H1 (cell line): ENCODE measurements at regions not wholly inside any gene's neighbourhood (a gene's known extent, or its start where the extent isn't known, plus 50 kb on each side); places are given as distances from the start of the nearest gene placed in this dataset.

Experiments
- CTCF ChIA-PET: fragments of 300-600 bp; sonication (Branson Sonifier 250); formaldehyde crosslinking; loops from one replicate; lab custom pipeline; 2021; ENCODE audit not compliant: partially characterized antibody; lab: Charles Lee
- POLR2A ChIA-PET: fragments of 300-600 bp; sonication (Branson Sonifier 250); formaldehyde crosslinking; loops from one replicate; lab custom pipeline; 2021; ENCODE audit warnings: inconsistent platforms; ENCODE audit not compliant: partially characterized antibody; lab: Charles Lee
- DNase-seq, 2 experiments: peaks; one replicate each; pipeline versions ENCODE4 v3.0.0 to v3.0.0-alpha.2; 2010 to 2022; ENCODE audit warnings: low spot score in 2 of 2, low read depth in 1 of 2, mixed read lengths in 1 of 2
- FAIRE-seq: peaks from 2 replicates; lab custom pipeline; 2011; peaks lifted over from hg19 to GRCh38; lab: Jason Lieb, UNC
- H2AFZ ChIP-seq: 2 replicates; pipeline ENCODE4 v1.8.1; 2012; ENCODE audit warnings: low read length, inconsistent platforms
- H2AK5ac ChIP-seq: 2 replicates; pipeline ENCODE4 v1.6.1; 2013; ENCODE audit warnings: low read depth, low read length
- H2BK120ac ChIP-seq: replicated peaks from 2 replicates; pipeline ENCODE3; 2013; ENCODE audit warnings: low read depth, low read length, inconsistent platforms
- H2BK12ac ChIP-seq: 2 replicates; pipeline ENCODE4 v1.6.1; 2013; ENCODE audit warnings: low read depth, low read length
- H2BK15ac ChIP-seq: 2 replicates; pipeline ENCODE4 v1.6.1; 2013; ENCODE audit warnings: low read length
- H2BK20ac ChIP-seq: 2 replicates; pipeline ENCODE4 v1.6.1; 2013; ENCODE audit warnings: low read length
- H2BK5ac ChIP-seq: 2 replicates; pipeline ENCODE4 v1.6.1; 2013; ENCODE audit warnings: low read depth, low read length
- H3K14ac ChIP-seq: 2 replicates; pipeline ENCODE4 v1.6.1; 2013; ENCODE audit warnings: inconsistent platforms; ENCODE audit not compliant: insufficient read length
- H3K18ac ChIP-seq: 2 replicates; pipeline ENCODE4 v1.6.1; 2013; ENCODE audit warnings: low read length; ENCODE audit errors: extremely low read depth
- H3K23ac ChIP-seq: 2 replicates; pipeline ENCODE4 v1.6.1; 2013; ENCODE audit warnings: inconsistent platforms; ENCODE audit not compliant: insufficient read length
- H3K23me2 ChIP-seq: 2 replicates; pipeline ENCODE4 v1.6.1; 2013; ENCODE audit warnings: low read depth, low read length
- H3K27ac ChIP-seq: 2 replicates; pipeline ENCODE4 v1.6.1; 2011; ENCODE audit warnings: low read depth, low read length, inconsistent platforms
- H3K27me3 ChIP-seq, 4 experiments: replicated peaks in 1 of 4; 1 replicate in 1 of 4; 2 replicates in 3 of 4; pipeline versions ENCODE4 v1.6.1 to v1.8.1; 2011 to 2013; ENCODE audit warnings: low read length in 3 of 4, mild to moderate bottlenecking in 3 of 4, inconsistent platforms in 2 of 4, mixed read lengths in 2 of 4, moderate library complexity in 1 of 4; ENCODE audit not compliant: control insufficient read depth in 3 of 4, insufficient read depth in 3 of 4; ENCODE audit errors: extremely low read depth in 1 of 4
- H3K36me3 ChIP-seq, 4 experiments: 2 replicates each; pipeline versions ENCODE4 v1.6.1 to v1.8.1; 2011 to 2013; ENCODE audit warnings: mild to moderate bottlenecking in 4 of 4, low read length in 3 of 4, moderate library complexity in 2 of 4, control low read depth in 1 of 4, inconsistent platforms in 1 of 4; ENCODE audit not compliant: insufficient read depth in 4 of 4, control insufficient read depth in 2 of 4
- H3K4ac ChIP-seq: replicated peaks from 2 replicates; pipeline ENCODE3; 2013; ENCODE audit warnings: low read length, low read depth, mixed read lengths, inconsistent platforms; ENCODE audit not compliant: insufficient read length
- H3K4me1 ChIP-seq, 4 experiments: replicated peaks in 1 of 4; 1 replicate in 1 of 4; 2 replicates in 3 of 4; pipeline versions ENCODE4 v1.6.1 to v1.8.1; 2011 to 2013; ENCODE audit warnings: low read length in 3 of 4, inconsistent platforms in 2 of 4, mixed read lengths in 1 of 4; ENCODE audit not compliant: insufficient read depth in 4 of 4, control insufficient read depth in 3 of 4
- H3K4me2 ChIP-seq, 2 experiments: 2 replicates each; pipeline versions ENCODE4 v1.6.1 to v1.8.1; 2011 to 2013; ENCODE audit warnings: low read depth in 2 of 2, low read length in 2 of 2, control low read depth in 1 of 2, inconsistent platforms in 1 of 2, mild to moderate bottlenecking in 1 of 2; ENCODE audit not compliant: insufficient read depth in 1 of 2
- H3K4me3 ChIP-seq, 4 experiments: fragments of 200-600, 300-600 bp in 1 of 4; sonication (generic), shearing (Covaris generic), sonication (Bioruptor Twin) in 1 of 4; 2 replicates each; pipeline versions ENCODE4 v1.5.1 to v1.8.1; 2011 to 2016; ENCODE audit warnings: low read length in 4 of 4, low read depth in 3 of 4, control low read depth in 2 of 4, inconsistent platforms in 2 of 4, mild to moderate bottlenecking in 2 of 4, mixed read lengths in 1 of 4, moderate library complexity in 1 of 4; ENCODE audit not compliant: insufficient read depth in 2 of 4; ENCODE audit errors: extremely low read depth in 1 of 4
- H3K56ac ChIP-seq: replicated peaks from 2 replicates; pipeline ENCODE3; 2013; ENCODE audit warnings: low read depth, mild to moderate bottlenecking, mixed read lengths, low read length, inconsistent platforms; ENCODE audit not compliant: insufficient read length
- H3K79me1 ChIP-seq: 2 replicates; pipeline ENCODE4 v1.6.1; 2013; ENCODE audit warnings: low read depth, low read length, control low read depth
- H3K79me2 ChIP-seq, 2 experiments: 2 replicates each; pipeline versions ENCODE4 v1.6.1 to v1.8.1; 2012 to 2013; ENCODE audit warnings: low read length in 2 of 2, mild to moderate bottlenecking in 2 of 2, inconsistent platforms in 1 of 2; ENCODE audit not compliant: insufficient read depth in 2 of 2, control insufficient read depth in 1 of 2
- H3K9ac ChIP-seq, 4 experiments: replicated peaks in 1 of 4; 1 replicate in 1 of 4; 2 replicates in 3 of 4; pipeline versions ENCODE4 v1.6.1 to v1.8.1; 2011 to 2013; ENCODE audit warnings: low read depth in 3 of 4, low read length in 3 of 4, control low read depth in 2 of 4, mild to moderate bottlenecking in 2 of 4, moderate library complexity in 2 of 4, inconsistent platforms in 1 of 4; ENCODE audit errors: extremely low read depth in 1 of 4
- H3K9me3 ChIP-seq, 2 experiments: 2 replicates each; pipeline versions ENCODE4 v1.6.1 to v1.8.1; 2012 to 2013; ENCODE audit warnings: mild to moderate bottlenecking in 2 of 2, moderate library complexity in 2 of 2, control low read depth in 1 of 2, inconsistent platforms in 1 of 2, low read depth in 1 of 2, low read length in 1 of 2, mixed read lengths in 1 of 2; ENCODE audit not compliant: insufficient read depth in 2 of 2
- H4K20me1 ChIP-seq, 2 experiments: replicated peaks in 1 of 2; 2 replicates each; pipeline versions ENCODE3 to v1.8.1; 2011 to 2013; ENCODE audit warnings: inconsistent platforms in 2 of 2, low read length in 2 of 2, mild to moderate bottlenecking in 1 of 2; ENCODE audit not compliant: insufficient read depth in 2 of 2, control insufficient read depth in 1 of 2
- H4K5ac ChIP-seq: 2 replicates; pipeline ENCODE4 v1.6.1; 2013; ENCODE audit warnings: low read length, low read depth, mixed read lengths, inconsistent platforms; ENCODE audit not compliant: insufficient read length
- H4K8ac ChIP-seq: 2 replicates; pipeline ENCODE4 v1.8.0; 2013; ENCODE audit warnings: mild to moderate bottlenecking, moderate library complexity, low read length, inconsistent platforms; ENCODE audit not compliant: insufficient read depth; ENCODE audit errors: extremely low read depth
- H4K91ac ChIP-seq: replicated peaks from 2 replicates; pipeline ENCODE3; 2013; ENCODE audit warnings: low read length, mixed read lengths, inconsistent platforms; ENCODE audit not compliant: insufficient read length
- SIRT6 ChIP-seq: IDR thresholded peaks from one replicate; pipeline ENCODE4 v1.7.1; 2012; ENCODE audit warnings: low read length, inconsistent platforms
- WGBS, 2 experiments: shearing (Covaris generic) in 1 of 2; methylation state at CpG; one replicate each; pipeline versions ENCODE4 v1.1.6 to v1.1.7; 2013 to 2015; ENCODE audit warnings: low lambda C conversion rate in 2 of 2, mixed read lengths in 2 of 2, inconsistent platforms in 1 of 2, low coverage in 1 of 2, missing lambda C conversion rate in 1 of 2; ENCODE audit not compliant: insufficient replicate concordance in 2 of 2, insufficient coverage in 1 of 2, insufficient read length in 1 of 2; ENCODE audit errors: extremely low coverage in 1 of 2, missing lambda C conversion rate in 1 of 2; 5-methylcytosine and 5-hydroxymethylcytosine counted together

GRCh38 chr1:105437847-105438246 lies 1618.6 kb upstream of the PRMT6 start:
- H2BK5ac ChIP-seq, result no peak overlapping the region
- H3K23me2 ChIP-seq, result no peaks in the 10 kb centered on the region
- H3K9me3 ChIP-seq, result no peaks in the 10 kb centered on the region
- H3K36me3 ChIP-seq, result no peaks in the 10 kb centered on the region
- H2BK15ac ChIP-seq, result no peak overlapping the region
- 90% methylated on average over 1 of the region's 1 CpG; no CpG with 5 or more reads in 1 of the 2 experiments for WGBS, 2 experiments
- H4K5ac ChIP-seq, result no peak overlapping the region
- no peak overlapping the region for H2AK5ac ChIP-seq
- H3K23ac ChIP-seq, result no peak overlapping the region
- no peak overlapping the region for H2BK12ac ChIP-seq
- H3K4me3 ChIP-seq, result no peak overlapping the region
- H2BK120ac ChIP-seq, result no peak overlapping the region
- H3K27me3 ChIP-seq, result no peaks in the 10 kb centered on the region
- H3K18ac ChIP-seq, result no peak overlapping the region
- no peak overlapping the region for H3K9ac ChIP-seq
- no peak overlapping the region for H3K56ac ChIP-seq
- no peak overlapping the region for H4K91ac ChIP-seq
- ChIA-PET CTCF (interaction anchor here (0.5 kb wide), 1 partner anchor 1391 kb away, joined by 3 read pairs; no protein-coding TSS in a partner anchor), POLR2A (no interaction called here)
- H2AFZ ChIP-seq, result no peak overlapping the region
- H3K14ac ChIP-seq, result no peak overlapping the region
- H3K27ac ChIP-seq, result no peak overlapping the region
- H4K8ac ChIP-seq, result no peak overlapping the region
- H4K20me1 ChIP-seq, result no peaks in the 10 kb centered on the region
- FAIRE-seq (no peak), DNase-seq (no peak)
- H3K4me1 ChIP-seq, result no peaks in the 10 kb centered on the region
- no peaks in the 10 kb centered on the region for H3K79me1 ChIP-seq
- H3K4me2 ChIP-seq, result no peak overlapping the region
- H2BK20ac ChIP-seq, result no peak overlapping the region
- no peaks in the 10 kb centered on the region for H3K79me2 ChIP-seq
- H3K4ac ChIP-seq, result no peak overlapping the region
- TF ChIP-seq SIRT6, result no peak
